Panc1 (cell line): ENCODE measurements at regions not wholly inside any gene's neighbourhood (a gene's known extent, or its start where the extent isn't known, plus 50 kb on each side); places are given as distances from the start of the nearest gene placed in this dataset.

Source experiments
- ATAC-seq: fragments of 200-7000 bp; cut with Tn5 transposase; 2 replicates; pipeline ENCODE4 v1.9.1; 2020; ENCODE audit warnings: mild to moderate bottlenecking, moderate library complexity
- BruUV-seq: library from RNA; stranded (reverse); fragments of 400-500 nt; replicated peaks from 2 replicates; lab custom pipeline; 2021; lab: Mats Ljungman, UMichigan
- CTCF ChIA-PET: fragments of 300-600 bp; sonication (Branson Sonifier 250); formaldehyde crosslinking; loops from one replicate; lab custom pipeline; 2022; ENCODE audit warnings: antibody characterized with exemption; lab: Charles Lee
- POLR2A ChIA-PET: fragments of 300-600 bp; sonication (Branson Sonifier 250); formaldehyde crosslinking; loops from one replicate; lab custom pipeline; 2022; ENCODE audit warnings: antibody characterized with exemption; lab: Charles Lee
- DNase-seq: peaks from one replicate; pipeline ENCODE4 v3.0.0-alpha.2; 2010; ENCODE audit warnings: low read depth, low spot score
- H3K27ac ChIP-seq: 2 replicates; pipeline ENCODE4 v1.5.1; 2011; ENCODE audit warnings: mild to moderate bottlenecking, low read length, inconsistent platforms
- H3K27me3 ChIP-seq: fragments of 200-500 bp; sonication (Bioruptor generic); 2 replicates; pipeline ENCODE4 v1.6.0; 2014; ENCODE audit warnings: low read length, inconsistent platforms; ENCODE audit not compliant: control insufficient read depth, insufficient read depth
- H3K36me3 ChIP-seq: fragments of 200-500 bp; sonication (Bioruptor generic); 2 replicates; pipeline ENCODE4 v1.5.1; 2014; ENCODE audit warnings: inconsistent platforms, mild to moderate bottlenecking, low read length, moderate library complexity; ENCODE audit not compliant: control insufficient read depth, insufficient read depth
- H3K4me1 ChIP-seq: 2 replicates; pipeline ENCODE4 v1.5.1; 2011; ENCODE audit warnings: inconsistent platforms, mild to moderate bottlenecking, low read length, moderate library complexity; ENCODE audit not compliant: control insufficient read depth, insufficient read depth
- H3K4me3 ChIP-seq, 2 experiments: 2 replicates each; pipeline ENCODE4 v1.5.1; 2011 to 2012; ENCODE audit warnings: low read depth in 2 of 2, low read length in 2 of 2, mild to moderate bottlenecking in 2 of 2, inconsistent platforms in 1 of 2, moderate library complexity in 1 of 2
- H3K9me3 ChIP-seq: fragments of 200-500 bp; sonication (Bioruptor generic); 2 replicates; pipeline ENCODE4 v1.5.1; 2014; ENCODE audit warnings: low read depth, mild to moderate bottlenecking, inconsistent platforms, low read length, moderate library complexity; ENCODE audit not compliant: control insufficient read depth, insufficient read depth
- POLR2AphosphoS5 ChIP-seq: IDR thresholded peaks from 2 replicates; pipeline ENCODE4 v1.6.1; 2012; ENCODE audit warnings: mild to moderate bottlenecking, low read depth, low read length, moderate library complexity
- REST ChIP-seq, 2 experiments: IDR thresholded peaks; 2 replicates each; pipeline ENCODE4 v1.6.1; 2011 to 2012; ENCODE audit warnings: low read depth in 2 of 2, control low read depth in 1 of 2, low read length in 1 of 2, mild to moderate bottlenecking in 1 of 2, moderate library complexity in 1 of 2; ENCODE audit not compliant: insufficient read depth in 1 of 2
- SIN3A ChIP-seq: IDR thresholded peaks from 2 replicates; pipeline ENCODE4 v1.6.1; 2012; ENCODE audit warnings: low read depth, mild to moderate bottlenecking, low read length, moderate library complexity, borderline replicate concordance; ENCODE audit not compliant: insufficient read depth
- TCF7L2 ChIP-seq: IDR thresholded peaks from 2 replicates; pipeline ENCODE4 v1.6.1; 2011; ENCODE audit warnings: mild to moderate bottlenecking, low read depth, low read length, inconsistent platforms
- in situ Hi-C: cut with HindIII; loops from 2 replicates; pipeline ENCODE4 v1.10.0; 2016; ENCODE audit warnings: low sequenced_read_pairs, low pct_unique_long_range_greater_than_20kb
- intact Hi-C: fragments of 100-400 bp; cut with micrococcal nuclease; formaldehyde crosslinking; loops from one replicate; pipeline ENCODE4 v1.10.0; 2022; ENCODE audit not compliant: unreplicated experiment
- TF ChIP-seq, protein P1 (sequence below): fragments of 450-650 bp; IDR thresholded peaks from 2 replicates; pipeline ENCODE4 v1.5.1; 2017; ENCODE audit warnings: mild to moderate bottlenecking

- POLR2A ChIA-PET: no interaction called here
- Histone ChIP-seq H3K9me3 (no peaks in the 10 kb centered on the region), H3K4me1 (no peaks in the 10 kb centered on the region), H3K4me3 (no peak overlapping the region), H3K36me3 (no peaks in the 10 kb centered on the region), H3K27me3 (no peaks in the 10 kb centered on the region), H3K27ac (no peak overlapping the region)
- TF ChIP-seq SIN3A (no peak), POLR2AphosphoS5 (no peak), TCF7L2 (no peak), REST (IDR thresholded peaks at IDR 0.05; ENCODE audit: insufficient read depth in 1 of 2, low read depth in 2 of 2, low read length in 1 of 2) (no peak)
- TF ChIP-seq, protein P1, sequence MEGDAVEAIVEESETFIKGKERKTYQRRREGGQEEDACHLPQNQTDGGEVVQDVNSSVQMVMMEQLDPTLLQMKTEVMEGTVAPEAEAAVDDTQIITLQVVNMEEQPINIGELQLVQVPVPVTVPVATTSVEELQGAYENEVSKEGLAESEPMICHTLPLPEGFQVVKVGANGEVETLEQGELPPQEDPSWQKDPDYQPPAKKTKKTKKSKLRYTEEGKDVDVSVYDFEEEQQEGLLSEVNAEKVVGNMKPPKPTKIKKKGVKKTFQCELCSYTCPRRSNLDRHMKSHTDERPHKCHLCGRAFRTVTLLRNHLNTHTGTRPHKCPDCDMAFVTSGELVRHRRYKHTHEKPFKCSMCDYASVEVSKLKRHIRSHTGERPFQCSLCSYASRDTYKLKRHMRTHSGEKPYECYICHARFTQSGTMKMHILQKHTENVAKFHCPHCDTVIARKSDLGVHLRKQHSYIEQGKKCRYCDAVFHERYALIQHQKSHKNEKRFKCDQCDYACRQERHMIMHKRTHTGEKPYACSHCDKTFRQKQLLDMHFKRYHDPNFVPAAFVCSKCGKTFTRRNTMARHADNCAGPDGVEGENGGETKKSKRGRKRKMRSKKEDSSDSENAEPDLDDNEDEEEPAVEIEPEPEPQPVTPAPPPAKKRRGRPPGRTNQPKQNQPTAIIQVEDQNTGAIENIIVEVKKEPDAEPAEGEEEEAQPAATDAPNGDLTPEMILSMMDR: no peak
- intact Hi-C loops: no loop called here
- CTCF ChIA-PET: no interaction called here
- no peak for DNase-seq
- ATAC-seq: no peak
- in situ Hi-C loops: no loop called here
- no TSS peak for BruUV-seq
These were observed 497.9 kb downstream of the ANXA1 start for GRCh38 chr9:73649552-73649951.

DNA sequence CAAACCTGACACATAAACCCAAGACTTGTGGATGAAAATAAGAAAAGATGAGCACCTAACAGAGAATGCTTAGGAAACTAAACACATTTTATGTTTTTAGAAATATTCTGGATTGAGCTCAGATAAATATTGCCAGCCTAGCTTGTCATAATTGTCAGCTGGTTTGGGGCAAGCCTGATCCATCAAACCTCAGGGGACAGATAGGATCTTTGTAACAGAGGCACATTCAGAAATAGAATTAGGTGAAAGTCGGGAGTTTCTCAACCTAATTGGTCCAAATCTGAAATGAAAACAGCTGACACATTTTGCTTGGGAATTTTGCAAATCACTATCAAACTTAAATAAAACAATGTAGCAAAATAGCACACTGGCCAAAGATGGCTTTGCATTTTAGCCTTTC is 503.7 kb downstream of the ANXA1 start:
- no peak for ATAC-seq
- H3K9me3 ChIP-seq: no peaks in the 10 kb centered on the region
- in situ Hi-C loops: no loop called here
- TF ChIP-seq SIN3A: no peak
- TF ChIP-seq, protein P1: no peak
- TF ChIP-seq TCF7L2: no peak
- no peak for TF ChIP-seq POLR2AphosphoS5
- TF ChIP-seq REST (IDR thresholded peaks at IDR 0.05; ENCODE audit: insufficient read depth in 1 of 2, low read depth in 2 of 2, low read length in 1 of 2): no peak
- POLR2A ChIA-PET: no interaction called here
- CTCF ChIA-PET: no interaction called here
- no peak overlapping the region for H3K27ac ChIP-seq
- intact Hi-C loops: no loop called here
- no peaks in the 10 kb centered on the region for H3K27me3 ChIP-seq
- no peak for DNase-seq
- no peaks in the 10 kb centered on the region for H3K4me1 ChIP-seq
- BruUV-seq: no TSS peak
- H3K36me3 ChIP-seq: no peaks in the 10 kb centered on the region
- H3K4me3 ChIP-seq: no peak overlapping the region
